22Rv1 (cell line): ENCODE measurements at regions not wholly inside any gene's neighbourhood (a gene's known extent, or its start where the extent isn't known, plus 50 kb on each side); places are given as distances from the start of the nearest gene placed in this dataset.

ENCODE experiments used
- CTCF ChIP-seq: fragments of 450-650 bp; IDR thresholded peaks from 2 replicates; pipeline ENCODE4 v1.5.1; 2017; ENCODE audit warnings: mild to moderate bottlenecking
- ZFX ChIP-seq: fragments of 450-650 bp; IDR thresholded peaks from 2 replicates; pipeline ENCODE4 v1.6.1; 2017; ENCODE audit warnings: antibody characterized with exemption, borderline replicate concordance

GRCh38 chr16:80350061-80350460 is 190.7 kb upstream of the DYNLRB2 start:
- no peak for TF ChIP-seq CTCF
- no peak for TF ChIP-seq ZFX
